GM19438 (cell line): ENCODE measurements at regions not wholly inside any gene's neighbourhood (a gene's known extent, or its start where the extent isn't known, plus 50 kb on each side); places are given as distances from the start of the nearest gene placed in this dataset.

Experiments
- ATAC-seq: cut with Tn5 transposase; IDR thresholded peaks from one replicate; pipeline ENCODE4 v1.9.1; 2021; ENCODE audit warnings: low read depth; ENCODE audit not compliant: unreplicated experiment

DNA sequence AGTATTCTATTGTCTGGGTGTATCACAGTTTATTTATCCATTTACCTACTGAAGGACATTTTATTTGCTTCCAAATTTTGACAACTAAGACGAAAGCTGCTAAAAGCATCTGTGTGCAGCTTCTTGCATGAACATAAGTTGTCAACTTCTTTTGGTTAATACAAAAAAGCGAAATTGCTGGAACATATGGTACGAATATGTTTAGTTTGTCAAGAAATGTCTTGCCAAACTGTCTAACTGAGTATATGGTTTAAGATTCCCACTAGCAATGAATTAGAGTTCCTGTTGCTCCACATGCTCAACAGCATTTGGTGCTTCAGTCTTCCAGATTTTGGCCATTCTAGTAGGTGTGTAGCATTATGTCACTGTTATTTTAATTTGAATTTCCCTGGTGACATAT lies 372.3 kb upstream of the NRXN1 start:
- no peak for ATAC-seq

GRCh38 chr2:51401546-51401945 lies 369.6 kb upstream of the NRXN1 start:
- ATAC-seq = no peak

- ATAC-seq = no peak
These were observed 355.3 kb upstream of the NRXN1 start for GRCh38 chr2:51387235-51387634.

DNA sequence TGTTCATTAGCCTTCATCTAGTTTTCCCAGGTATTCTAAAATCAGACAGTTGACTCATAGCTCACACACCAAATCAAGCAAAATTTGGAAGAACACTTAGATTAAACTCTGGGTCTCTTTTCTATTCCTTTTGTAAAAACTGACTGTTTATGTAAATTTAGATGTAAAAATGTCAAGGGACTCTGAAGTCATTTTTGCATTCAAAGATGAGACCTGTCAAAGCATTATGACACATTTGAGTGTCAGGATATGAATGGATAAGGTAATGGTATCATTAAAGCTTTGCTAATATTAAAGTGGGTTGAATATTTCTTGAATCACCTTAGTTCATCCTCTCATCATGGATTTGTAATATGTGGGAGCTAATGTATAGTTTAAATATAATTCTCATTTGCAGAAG lies 348.1 kb upstream of the NRXN1 start:
- no peak for ATAC-seq

DNA sequence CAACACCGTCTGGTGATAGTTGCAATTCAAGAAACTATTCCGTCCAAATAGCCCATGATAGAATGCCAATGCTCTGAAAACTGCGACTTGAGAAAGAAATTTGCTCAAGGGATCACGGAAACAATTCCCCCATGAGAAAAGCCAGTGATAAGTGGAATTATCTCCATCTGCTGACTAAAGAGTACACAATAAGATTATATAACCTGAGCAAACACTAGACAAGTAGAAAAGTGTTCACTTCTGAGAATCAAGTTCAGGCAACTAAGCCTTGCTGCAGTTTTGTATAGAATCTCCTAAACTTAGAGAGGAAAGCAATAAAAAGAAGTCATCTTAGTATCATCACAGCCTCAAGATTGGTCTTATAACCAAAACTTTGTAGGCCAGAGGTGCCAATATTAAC lies 336.3 kb upstream of the NRXN1 start:
- ATAC-seq = no peak

DNA sequence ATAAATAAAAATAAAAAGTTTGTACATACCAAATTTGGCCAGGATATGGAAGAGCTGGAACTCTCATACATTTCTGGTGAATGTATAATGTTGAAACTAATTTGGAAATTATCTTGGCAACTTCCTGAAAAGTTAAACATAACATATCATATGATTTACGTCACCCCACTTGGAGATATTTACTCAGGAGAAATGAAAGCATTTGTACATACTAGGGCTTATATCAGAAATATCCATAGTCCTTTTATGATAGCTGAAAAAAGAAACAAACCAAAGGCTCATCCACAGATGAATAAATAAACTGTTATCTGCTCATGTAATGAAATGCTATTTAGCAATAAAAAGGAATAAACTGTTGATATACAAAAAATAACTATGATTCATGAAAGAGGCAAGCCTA lies 318.2 kb upstream of the NRXN1 start:
- no peak for ATAC-seq

DNA sequence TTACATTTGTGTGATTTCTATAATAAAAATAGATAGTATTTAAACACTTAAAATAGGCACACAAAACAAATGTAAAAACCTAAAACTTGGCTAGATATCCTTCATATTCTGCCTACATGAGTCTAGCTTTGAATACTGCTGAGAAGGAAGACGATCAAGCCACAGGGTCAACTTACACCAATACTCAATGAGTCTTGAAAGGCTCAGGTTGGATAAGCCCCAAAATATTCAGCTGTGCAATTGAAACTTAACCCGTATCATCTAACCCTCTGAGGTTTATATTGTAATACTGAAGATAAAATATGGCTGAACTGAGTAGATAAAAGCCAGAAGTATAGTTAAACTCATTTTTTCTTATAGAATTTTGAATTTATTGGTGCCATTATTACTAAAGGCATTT lies 313.0 kb upstream of the NRXN1 start:
- no peak for ATAC-seq

DNA sequence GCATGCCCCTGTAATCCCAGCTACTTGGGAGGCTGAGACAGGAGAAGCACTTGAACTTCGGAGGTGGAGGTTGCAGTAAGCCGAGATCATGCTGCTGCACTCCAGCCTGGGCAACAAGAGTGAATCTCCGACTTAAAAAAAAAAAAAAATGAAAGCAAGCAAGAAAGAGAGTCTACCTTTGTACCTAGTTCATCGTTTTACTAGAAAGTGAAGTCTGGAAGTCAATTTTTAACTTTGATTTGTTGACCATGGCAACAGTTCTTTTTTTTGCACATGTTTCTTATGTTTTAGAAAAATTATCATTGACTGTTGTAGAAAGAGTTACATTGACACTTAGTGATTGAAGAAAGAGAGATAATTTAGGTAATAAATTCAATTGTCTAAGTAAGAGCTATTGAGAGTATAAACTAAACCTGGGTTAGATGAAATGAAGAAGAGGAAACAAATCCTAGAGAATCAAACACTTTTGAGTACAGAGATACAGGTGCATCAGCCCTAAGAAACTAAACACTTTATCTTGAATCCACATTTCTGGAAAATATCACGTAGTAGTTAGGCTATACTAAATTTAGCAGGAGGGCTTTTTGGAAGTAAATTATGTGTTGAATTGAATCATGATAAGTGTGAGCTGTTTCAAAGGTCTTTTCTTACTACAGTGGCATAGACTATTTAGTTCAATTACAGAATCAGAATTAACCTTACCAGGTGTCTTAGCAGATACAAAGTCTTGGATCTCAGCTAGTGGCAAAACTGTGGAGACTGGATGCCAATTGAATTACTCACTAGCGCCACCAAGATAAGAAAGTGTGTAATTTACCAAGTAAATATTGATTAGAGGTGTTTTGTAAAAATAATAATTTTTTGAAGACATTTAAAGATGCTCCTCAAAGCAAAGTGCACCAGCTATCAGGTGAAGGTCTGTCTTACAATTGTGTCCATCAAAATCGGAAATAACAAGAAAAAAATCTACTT lies 303.4 kb upstream of the NRXN1 start:
- no peak for ATAC-seq

- ATAC-seq = no peak
These were observed 297.6 kb upstream of the NRXN1 start for GRCh38 chr2:51329512-51329911.

- ATAC-seq = no peak
These were observed 292.1 kb upstream of the NRXN1 start for GRCh38 chr2:51324051-51324450.

GRCh38 chr2:51322613-51323012 lies 290.7 kb upstream of the NRXN1 start:
- no peak for ATAC-seq

DNA sequence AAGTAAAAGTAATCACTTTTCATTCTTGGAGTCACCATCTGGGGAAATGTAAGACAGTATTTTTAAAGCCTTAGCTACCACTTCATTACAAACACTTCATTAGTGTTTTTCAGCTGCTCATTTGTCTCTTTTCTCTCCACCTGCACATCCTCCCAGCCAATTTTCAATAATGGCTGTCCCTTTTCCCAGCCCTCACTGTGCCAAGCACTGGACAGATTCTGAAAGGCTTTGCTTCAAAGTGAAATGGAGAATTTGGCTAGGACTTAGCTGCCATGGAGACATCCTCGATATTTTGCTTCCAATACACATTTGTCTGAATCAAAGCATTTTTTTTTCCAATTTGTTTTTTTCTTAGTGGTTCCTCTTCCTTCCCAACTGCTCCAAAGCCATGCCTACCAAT lies 272.4 kb upstream of the NRXN1 start:
- ATAC-seq = no peak

GRCh38 chr2:51301381-51301780 lies 269.4 kb upstream of the NRXN1 start:
- ATAC-seq = no peak

DNA sequence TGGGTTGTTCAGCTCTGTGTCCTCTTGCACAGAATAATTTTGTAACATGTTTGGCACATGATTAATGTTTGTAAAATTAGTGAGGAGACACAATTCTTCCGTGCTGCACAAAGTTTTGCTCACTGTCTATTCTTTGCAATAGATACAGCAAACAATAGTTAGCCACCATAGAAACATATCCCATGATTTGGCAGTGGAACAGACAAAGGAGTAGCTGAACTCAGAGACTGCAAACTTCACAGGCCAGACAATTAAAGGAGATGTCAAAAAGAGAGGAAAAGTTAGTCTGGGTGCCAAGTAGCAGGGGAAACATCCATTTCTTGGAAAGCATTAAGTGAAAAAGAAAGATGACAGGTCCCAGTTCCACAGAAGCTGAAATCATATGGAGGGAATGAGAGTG lies 267.4 kb upstream of the NRXN1 start:
- no peak for ATAC-seq

DNA sequence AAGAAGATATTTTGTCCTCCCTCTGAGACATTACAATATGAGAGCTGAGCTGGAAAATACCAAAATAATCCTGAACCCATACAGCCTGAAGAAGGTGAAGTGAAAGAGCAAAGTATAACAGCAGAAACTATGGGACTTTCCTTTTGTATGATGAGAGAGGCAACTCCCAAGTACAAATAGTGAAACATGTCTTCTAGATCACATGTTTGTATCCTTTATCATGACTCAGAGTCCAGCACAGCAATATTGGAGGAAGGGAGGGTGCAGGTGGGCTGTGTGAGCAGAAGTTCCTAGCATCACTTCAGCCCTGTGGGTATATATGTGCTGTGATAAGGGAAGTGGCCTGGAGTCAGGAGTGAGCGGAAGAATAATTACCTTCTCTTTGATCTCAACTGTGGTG lies 265.6 kb upstream of the NRXN1 start:
- ATAC-seq = no peak

DNA sequence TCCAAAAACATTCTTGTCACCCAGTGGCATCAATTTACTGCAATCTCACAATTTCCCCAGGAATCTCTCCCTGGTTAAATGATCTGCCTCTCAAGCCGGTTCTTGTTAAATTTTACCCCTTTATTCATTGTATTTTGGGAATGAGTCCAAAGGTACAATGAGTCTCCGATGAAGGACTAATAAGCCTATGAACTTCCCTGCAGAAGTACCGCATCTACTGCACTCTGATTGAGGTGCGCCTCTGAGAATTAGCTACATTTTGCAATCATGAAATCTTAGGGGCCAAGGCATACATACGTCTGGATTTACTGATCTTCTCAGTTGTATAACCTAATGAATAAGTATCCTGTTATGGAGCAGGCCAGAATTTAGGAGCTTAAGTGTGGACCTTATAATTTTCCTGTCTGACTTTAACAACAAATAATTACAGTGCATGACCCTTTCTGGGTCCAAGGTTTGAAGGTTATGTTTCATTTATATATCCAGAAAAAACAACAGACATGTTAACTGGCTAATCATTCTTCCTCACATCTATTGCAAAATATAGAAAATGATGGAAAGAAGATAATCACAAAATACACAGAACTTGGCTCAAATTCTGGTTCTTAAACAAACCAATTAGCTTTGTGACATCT lies 261.8 kb upstream of the NRXN1 start:
- ATAC-seq = no peak

GRCh38 chr2:51291762-51292551 lies 260.0 kb upstream of the NRXN1 start:
- no peak for ATAC-seq

- ATAC-seq = no peak
These were observed 258.8 kb upstream of the NRXN1 start for GRCh38 chr2:51290725-51291124.

- no peak for ATAC-seq
These were observed 257.1 kb upstream of the NRXN1 start for GRCh38 chr2:51289045-51289444.

DNA sequence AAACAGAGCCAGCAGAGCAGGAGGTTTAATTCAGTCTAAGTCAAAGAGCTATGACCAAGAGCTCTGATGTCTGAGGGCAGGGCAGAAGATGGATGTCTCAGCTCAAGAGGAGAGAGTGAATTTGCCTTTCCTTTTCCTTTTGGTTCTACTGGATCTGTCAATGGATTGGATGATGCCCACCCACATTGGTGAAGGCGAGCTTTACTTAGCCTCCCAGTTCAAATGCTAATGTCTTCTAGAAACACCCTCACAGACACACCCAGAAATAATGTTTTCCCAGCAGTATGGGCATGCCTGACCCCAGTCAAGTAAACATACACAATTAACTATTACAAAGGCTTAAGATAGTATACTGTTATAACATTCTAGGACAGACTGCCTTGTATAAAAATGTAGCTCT lies 236.3 kb upstream of the NRXN1 start:
- ATAC-seq = no peak

DNA sequence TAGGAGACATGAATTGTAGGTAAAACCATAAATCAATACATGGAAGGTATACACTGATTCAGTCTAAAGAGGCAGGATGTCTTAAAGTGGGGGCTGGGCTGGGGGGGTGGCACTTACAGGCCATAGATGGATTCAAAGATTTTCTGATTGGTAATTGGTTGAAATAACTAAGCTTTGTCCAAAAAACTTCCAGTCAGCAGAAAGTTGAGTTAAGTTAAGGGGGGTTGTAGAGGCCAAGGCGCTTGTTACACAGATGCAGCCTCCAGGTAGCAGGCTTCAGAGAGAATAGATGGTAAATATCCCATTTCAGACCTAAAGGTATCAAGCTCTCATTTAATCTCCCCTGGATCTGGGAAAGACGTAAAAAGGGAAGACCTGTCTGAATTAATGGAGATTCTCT lies 233.6 kb upstream of the NRXN1 start:
- no peak for ATAC-seq
